Stimulated activated naive CD8-positive, alpha-beta T cell treated with anti-CD3 and anti-CD28 coated beads, Interleukin-15, Interleukin-2, amounts not matched to agents 100 U/mL and 50 U/mL, for 24 hours (primary cell): ENCODE measurements at regions not wholly inside any gene's neighbourhood (a gene's known extent, or its start where the extent isn't known, plus 50 kb on each side); places are given as distances from the start of the nearest gene placed in this dataset.
"Not testable (repeated sequence)": the region's sequence is repeated elsewhere in the genome, so short reads cannot be mapped to it uniquely, and the experiment has no call there.

Experiments
- ATAC-seq: fragments of 150-1000 bp; cut with Tn5 transposase; one replicate; pipeline ENCODE4 v1.10.0; 2021
- DNase-seq: peaks from one replicate; pipeline ENCODE4 v3.0.0; 2021

- no peak for ATAC-seq
- no peak for DNase-seq
These were observed 204.4 kb downstream of the TMX1 start for GRCh38 chr14:51444353-51445000.

GRCh38 chr14:51445001-51445390 lies 204.9 kb downstream of the TMX1 start:
- ATAC-seq (no peak), DNase-seq (no peak)

GRCh38 chr14:51446771-51447170 lies 204.9 kb upstream of the FRMD6 start:
- ATAC-seq (no peak), DNase-seq (no peak)

- ATAC-seq (no peak), DNase-seq (no peak)
These were observed 204.3 kb upstream of the FRMD6 start for GRCh38 chr14:51447411-51447810.

- ATAC-seq: no peak
- no peak for DNase-seq
These were observed 202.7 kb upstream of the FRMD6 start for GRCh38 chr14:51448831-51449670.

GRCh38 chr14:51449681-51450080 lies 202.0 kb upstream of the FRMD6 start:
- ATAC-seq: no peak
- DNase-seq: no peak

- DNase-seq: no peak
- no peak for ATAC-seq
These were observed 200.1 kb upstream of the FRMD6 start for GRCh38 chr14:51451561-51451960.

GRCh38 chr14:51453869-51454268 lies 197.8 kb upstream of the FRMD6 start:
- ATAC-seq (no peak), DNase-seq (no peak)

GRCh38 chr14:51454351-51454750 lies 197.4 kb upstream of the FRMD6 start:
- no peak for ATAC-seq
- DNase-seq: no peak

- ATAC-seq (no peak), DNase-seq (no peak)
These were observed 196.5 kb upstream of the FRMD6 start for GRCh38 chr14:51455041-51455835.

GRCh38 chr14:51457843-51458562 lies 193.7 kb upstream of the FRMD6 start:
- ATAC-seq (no peak), DNase-seq (no peak)

GRCh38 chr14:51458563-51458955 lies 193.2 kb upstream of the FRMD6 start:
- ATAC-seq: no peak
- DNase-seq: no peak

- DNase-seq (no peak), ATAC-seq (no peak)
These were observed 191.7 kb upstream of the FRMD6 start for GRCh38 chr14:51460011-51460410.

- no peak for ATAC-seq
- DNase-seq: no peak
These were observed 189.5 kb upstream of the FRMD6 start for GRCh38 chr14:51462182-51462581.

- ATAC-seq (no peak), DNase-seq (no peak)
These were observed 189.0 kb upstream of the FRMD6 start for GRCh38 chr14:51462706-51463105.

GRCh38 chr14:51463461-51463860 lies 188.2 kb upstream of the FRMD6 start:
- no peak for DNase-seq
- ATAC-seq: no peak

- ATAC-seq: no peak
- DNase-seq: no peak
These were observed 187.3 kb upstream of the FRMD6 start for GRCh38 chr14:51464411-51464810.

GRCh38 chr14:51465486-51465885 lies 186.2 kb upstream of the FRMD6 start:
- no peak for ATAC-seq

GRCh38 chr14:51467392-51467791 lies 184.3 kb upstream of the FRMD6 start:
- not testable (repeated sequence) for DNase-seq, ATAC-seq

More at GRCh38 chr14:51465486-51465885, 186.2 kb upstream of the FRMD6 start:
- DNase-seq: no peak

- DNase-seq (no peak), ATAC-seq (no peak)
These were observed 183.2 kb upstream of the FRMD6 start for GRCh38 chr14:51468523-51468922.

- ATAC-seq: no peak
- no peak for DNase-seq
These were observed 178.8 kb upstream of the FRMD6 start for GRCh38 chr14:51472881-51473280.

- DNase-seq: no peak
- ATAC-seq: no peak
These were observed 178.4 kb upstream of the FRMD6 start for GRCh38 chr14:51473351-51473750.
